Erythroblast (primary cell): ENCODE measurements at regions not wholly inside any gene's neighbourhood (a gene's known extent, or its start where the extent isn't known, plus 50 kb on each side); places are given as distances from the start of the nearest gene placed in this dataset.

Source experiments
- DNase-seq, 2 experiments: peaks; one replicate each; lab custom pipeline; 2025; lab: John Stamatoyannopoulos, UW
- GATA1 ChIP-seq: IDR thresholded peaks from 2 replicates; pipeline ENCODE4 v1.6.1; 2011; ENCODE audit warnings: low read depth, mild to moderate bottlenecking, control low read depth, low read length, moderate library complexity
- POLR2A ChIP-seq: IDR thresholded peaks from 2 replicates; pipeline ENCODE4 v1.6.1; 2011; ENCODE audit warnings: mild to moderate bottlenecking, low read length

- no peak for TF ChIP-seq POLR2A
- TF ChIP-seq GATA1, result no peak
- DNase-seq, result no peak
Observed at GRCh38 chr6:2439632-2440031, 194.2 kb upstream of the GMDS start.

- DNase-seq, result no peak
- TF ChIP-seq GATA1 (no peak), POLR2A (no peak)
Observed at GRCh38 chr6:2439082-2439481, 193.7 kb upstream of the GMDS start.

- DNase-seq, result no peak
- TF ChIP-seq POLR2A, result no peak
- TF ChIP-seq GATA1, result no peak
Observed at GRCh38 chr6:2436410-2437154, 191.2 kb upstream of the GMDS start.

- DNase-seq, result no peak
Observed at GRCh38 chr6:2435323-2435722, 189.9 kb upstream of the GMDS start.

GRCh38 chr6:2434912-2435311 is 189.5 kb upstream of the GMDS start:
- no peak for TF ChIP-seq GATA1
- DNase-seq, result no peak

More at GRCh38 chr6:2435323-2435722, 189.9 kb upstream of the GMDS start:
- TF ChIP-seq POLR2A (no peak), GATA1 (no peak)

GRCh38 chr6:2434116-2434515 is 188.7 kb upstream of the GMDS start:
- no peak for TF ChIP-seq GATA1
- TF ChIP-seq POLR2A, result no peak
- DNase-seq, result no peak

GRCh38 chr6:2433711-2434110 is 188.3 kb upstream of the GMDS start:
- no peak for DNase-seq
- TF ChIP-seq POLR2A (no peak), GATA1 (no peak)

GRCh38 chr6:2433266-2433665 is 187.9 kb upstream of the GMDS start:
- DNase-seq, result no peak
- TF ChIP-seq POLR2A (no peak), GATA1 (no peak)

- DNase-seq, result no peak
- TF ChIP-seq GATA1 (no peak), POLR2A (no peak)
Observed at GRCh38 chr6:2432292-2432691, 186.9 kb upstream of the GMDS start.

- no peak for DNase-seq
- TF ChIP-seq GATA1 (no peak), POLR2A (no peak)
Observed at GRCh38 chr6:2430612-2431011, 185.2 kb upstream of the GMDS start.

- TF ChIP-seq GATA1 (no peak), POLR2A (no peak)
- no peak for DNase-seq
Observed at GRCh38 chr6:2429460-2429859, 184.1 kb upstream of the GMDS start.

GRCh38 chr6:2429032-2429431 is 183.6 kb upstream of the GMDS start:
- TF ChIP-seq POLR2A, result no peak
- TF ChIP-seq GATA1, result no peak
- no peak for DNase-seq

GRCh38 chr6:2426561-2427340 is 181.3 kb upstream of the GMDS start:
- no peak for TF ChIP-seq POLR2A
- TF ChIP-seq GATA1, result no peak
- DNase-seq, result no peak

- no peak for DNase-seq
- no peak for TF ChIP-seq GATA1
- TF ChIP-seq POLR2A, result no peak
Observed at GRCh38 chr6:2416128-2416712, 170.8 kb upstream of the GMDS start.
